DND-41 (cell line): ENCODE measurements at regions not wholly inside any gene's neighbourhood (a gene's known extent, or its start where the extent isn't known, plus 50 kb on each side); places are given as distances from the start of the nearest gene placed in this dataset.

Source experiments
- EZH2 ChIP-seq: IDR thresholded peaks from 3 replicates; pipeline ENCODE4 v1.6.1; 2012; ENCODE audit warnings: borderline replicate concordance, low read depth, mild to moderate bottlenecking, moderate library complexity, low read length, inconsistent platforms; ENCODE audit not compliant: severe bottlenecking
- TF ChIP-seq, protein P1 (sequence below): IDR thresholded peaks from 2 replicates; pipeline ENCODE4 v1.5.1; 2012; ENCODE audit warnings: borderline replicate concordance, low read length, moderate library complexity, mild to moderate bottlenecking; ENCODE audit not compliant: poor library complexity, severe bottlenecking; ENCODE audit errors: extremely low read depth

DNA sequence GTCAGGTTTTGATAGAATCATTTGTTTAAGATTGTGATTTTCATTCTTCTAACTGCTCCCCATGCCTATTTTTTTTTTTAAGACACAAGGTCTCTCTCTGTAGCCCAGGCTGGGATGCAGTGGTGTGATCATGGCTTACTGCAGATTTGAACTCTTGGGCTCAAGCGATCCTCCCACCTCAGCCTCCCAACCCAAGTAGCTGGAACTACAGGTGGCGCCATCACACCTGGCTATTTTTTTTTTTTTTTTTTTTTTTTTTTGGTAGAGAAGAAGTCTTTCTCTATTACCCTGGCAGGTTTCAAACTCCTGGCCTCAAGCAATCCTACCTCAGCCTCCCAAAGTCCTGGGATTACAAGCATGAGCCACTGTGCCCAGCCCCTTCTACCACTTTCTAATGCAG is 223.3 kb downstream of the CBLN1 start:
- no peak for TF ChIP-seq EZH2
- TF ChIP-seq, protein P1, sequence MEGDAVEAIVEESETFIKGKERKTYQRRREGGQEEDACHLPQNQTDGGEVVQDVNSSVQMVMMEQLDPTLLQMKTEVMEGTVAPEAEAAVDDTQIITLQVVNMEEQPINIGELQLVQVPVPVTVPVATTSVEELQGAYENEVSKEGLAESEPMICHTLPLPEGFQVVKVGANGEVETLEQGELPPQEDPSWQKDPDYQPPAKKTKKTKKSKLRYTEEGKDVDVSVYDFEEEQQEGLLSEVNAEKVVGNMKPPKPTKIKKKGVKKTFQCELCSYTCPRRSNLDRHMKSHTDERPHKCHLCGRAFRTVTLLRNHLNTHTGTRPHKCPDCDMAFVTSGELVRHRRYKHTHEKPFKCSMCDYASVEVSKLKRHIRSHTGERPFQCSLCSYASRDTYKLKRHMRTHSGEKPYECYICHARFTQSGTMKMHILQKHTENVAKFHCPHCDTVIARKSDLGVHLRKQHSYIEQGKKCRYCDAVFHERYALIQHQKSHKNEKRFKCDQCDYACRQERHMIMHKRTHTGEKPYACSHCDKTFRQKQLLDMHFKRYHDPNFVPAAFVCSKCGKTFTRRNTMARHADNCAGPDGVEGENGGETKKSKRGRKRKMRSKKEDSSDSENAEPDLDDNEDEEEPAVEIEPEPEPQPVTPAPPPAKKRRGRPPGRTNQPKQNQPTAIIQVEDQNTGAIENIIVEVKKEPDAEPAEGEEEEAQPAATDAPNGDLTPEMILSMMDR = no peak
